AG09309 (cell line): ENCODE measurements at regions not wholly inside any gene's neighbourhood (a gene's known extent, or its start where the extent isn't known, plus 50 kb on each side); places are given as distances from the start of the nearest gene placed in this dataset.

ENCODE experiments used
- DNase-seq: peaks from one replicate; pipeline ENCODE4 v3.0.0-alpha.2; 2010; ENCODE audit warnings: low read depth
- H3K4me3 ChIP-seq: 2 replicates; pipeline ENCODE4 v1.5.1; 2011; ENCODE audit warnings: mild to moderate bottlenecking, low read depth, low read length, moderate library complexity; ENCODE audit not compliant: control insufficient read depth
- CTCF ChIP-seq: IDR thresholded peaks from 2 replicates; pipeline ENCODE4 v1.5.1; 2011; ENCODE audit warnings: mild to moderate bottlenecking, low read depth, low read length, inconsistent platforms; ENCODE audit not compliant: insufficient read depth, control insufficient read depth; ENCODE audit errors: missing control alignments

- TF ChIP-seq CTCF: peak; percentile 70
- no peak overlapping the region for H3K4me3 ChIP-seq
These were observed 153.2 kb upstream of the C9orf72 start for GRCh38 chr9:27726244-27727081.

GRCh38 chr9:27732494-27732893 is 159.2 kb upstream of the C9orf72 start:
- no peak overlapping the region for H3K4me3 ChIP-seq
- DNase-seq: no peak
- TF ChIP-seq CTCF: no peak

More at GRCh38 chr9:27726244-27727081, 153.2 kb upstream of the C9orf72 start:
- peak; percentile 18 for DNase-seq

GRCh38 chr9:27743490-27743889 is 170.2 kb upstream of the C9orf72 start:
- no peak for DNase-seq
- no peak for TF ChIP-seq CTCF
- no peak overlapping the region for H3K4me3 ChIP-seq

- H3K4me3 ChIP-seq: no peak overlapping the region
- no peak for TF ChIP-seq CTCF
These were observed 174.2 kb upstream of the C9orf72 start for GRCh38 chr9:27747450-27747849.

GRCh38 chr9:27749838-27750237 is 176.6 kb upstream of the C9orf72 start:
- no peak overlapping the region for H3K4me3 ChIP-seq
- no peak for TF ChIP-seq CTCF
- DNase-seq: no peak

More at GRCh38 chr9:27747450-27747849, 174.2 kb upstream of the C9orf72 start:
- DNase-seq: no peak

- TF ChIP-seq CTCF: no peak
- no peak overlapping the region for H3K4me3 ChIP-seq
- no peak for DNase-seq
These were observed 177.3 kb upstream of the C9orf72 start for GRCh38 chr9:27750566-27750965.
